HEK293T (cell line): ENCODE measurements at regions not wholly inside any gene's neighbourhood (a gene's known extent, or its start where the extent isn't known, plus 50 kb on each side); places are given as distances from the start of the nearest gene placed in this dataset.
"Not testable (repeated sequence)": the region's sequence is repeated elsewhere in the genome, so short reads cannot be mapped to it uniquely, and the experiment has no call there.

Source experiments
- CTCF ChIA-PET: fragments of 350-600 bp; formaldehyde crosslinking; extraction: SDS; loops from one replicate; lab custom pipeline; 2021; ENCODE audit warnings: antibody characterized with exemption, inconsistent platforms; lab: Yijun Ruan, JAX
- POLR2A ChIA-PET: fragments of 350-600 bp; formaldehyde crosslinking; extraction: SDS; loops from one replicate; lab custom pipeline; 2020; ENCODE audit warnings: antibody characterized with exemption, inconsistent platforms; lab: Yijun Ruan, JAX
- DNase-seq: peaks from one replicate; pipeline ENCODE4 v3.0.0; 2012; ENCODE audit warnings: mixed read lengths; ENCODE audit errors: extremely low spot score
- ARNT ChIP-seq: fragments of 450-650 bp; IDR thresholded peaks from 2 replicates; pipeline ENCODE4 v1.6.1; 2017; ENCODE audit warnings: mild to moderate bottlenecking
- BHLHE40 ChIP-seq: fragments of 450-650 bp; IDR thresholded peaks from 2 replicates; pipeline ENCODE4 v1.6.1; 2016; ENCODE audit warnings: mild to moderate bottlenecking, moderate library complexity, borderline replicate concordance
- CTBP1 ChIP-seq: fragments of 450-650 bp; IDR thresholded peaks from 2 replicates; pipeline ENCODE4 v1.6.1; 2016; ENCODE audit warnings: borderline replicate concordance
- ELF4 ChIP-seq: fragments of 450-650 bp; IDR thresholded peaks from 2 replicates; pipeline ENCODE4 v1.6.1; 2017; ENCODE audit warnings: antibody characterized with exemption
- FOXA1 ChIP-seq: fragments of 450-650 bp; IDR thresholded peaks from 2 replicates; pipeline ENCODE4 v1.6.1; 2016; ENCODE audit warnings: mild to moderate bottlenecking
- FOXK2 ChIP-seq: fragments of 450-650 bp; IDR thresholded peaks from 2 replicates; pipeline ENCODE4 v1.6.1; 2016; ENCODE audit warnings: mild to moderate bottlenecking
- FOXM1 ChIP-seq: fragments of 450-650 bp; IDR thresholded peaks from 2 replicates; pipeline ENCODE4 v1.6.1; 2017; ENCODE audit warnings: mild to moderate bottlenecking, borderline replicate concordance
- HDGF ChIP-seq: fragments of 450-650 bp; IDR thresholded peaks from 2 replicates; pipeline ENCODE4 v1.6.1; 2017; ENCODE audit warnings: antibody characterized with exemption, borderline replicate concordance
- L3MBTL2 ChIP-seq: fragments of 450-650 bp; conservative IDR thresholded peaks from 2 replicates; pipeline ENCODE4 v1.6.1; 2016; ENCODE audit warnings: mild to moderate bottlenecking
- LEF1 ChIP-seq: fragments of 450-650 bp; IDR thresholded peaks from 2 replicates; pipeline ENCODE4 v1.6.1; 2017; ENCODE audit warnings: mild to moderate bottlenecking, borderline replicate concordance
- NFRKB ChIP-seq: fragments of 450-650 bp; IDR thresholded peaks from 2 replicates; pipeline ENCODE4 v1.6.1; 2016; ENCODE audit warnings: mild to moderate bottlenecking, moderate library complexity
- SP1 ChIP-seq: fragments of 450-650 bp; IDR thresholded peaks from 2 replicates; pipeline ENCODE4 v1.6.1; 2017
- SUZ12 ChIP-seq: fragments of 450-650 bp; IDR thresholded peaks from 2 replicates; pipeline ENCODE4 v1.6.1; 2016; ENCODE audit warnings: mild to moderate bottlenecking
- TARDBP ChIP-seq: fragments of 450-650 bp; IDR thresholded peaks from 2 replicates; pipeline ENCODE4 v1.6.1; 2016
- ZNF384 ChIP-seq: fragments of 450-650 bp; IDR thresholded peaks from 2 replicates; pipeline ENCODE4 v1.6.1; 2016
- TF ChIP-seq, protein P1 (sequence below): fragments of 450-650 bp; IDR thresholded peaks from 2 replicates; pipeline ENCODE4 v1.6.1; 2016

DNA sequence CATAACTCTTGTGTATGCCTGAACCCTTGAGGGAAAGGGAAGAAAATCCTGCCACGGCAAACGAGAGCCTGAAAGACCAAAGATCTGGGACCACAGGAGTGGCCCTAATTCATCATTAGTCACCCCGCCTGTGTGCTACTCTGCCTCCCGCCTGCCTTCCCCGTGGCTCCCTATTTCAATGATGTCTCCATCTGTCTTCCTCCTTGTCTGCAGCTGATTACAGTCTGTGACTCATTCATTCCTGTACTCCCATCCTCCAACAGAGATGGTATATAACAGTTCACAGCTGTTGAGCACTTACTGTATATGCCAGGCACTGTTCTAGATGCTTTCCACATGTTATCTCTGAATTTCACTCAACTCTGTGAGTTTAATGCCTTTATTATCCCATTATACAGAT lies 96.6 kb downstream of the SEC16B start:
- CTCF ChIA-PET: no interaction called here
- POLR2A ChIA-PET: no interaction called here
- no peak for DNase-seq
- TF ChIP-seq L3MBTL2 (no peak), CTBP1 (no peak), ARNT (no peak), FOXA1 (no peak), TARDBP (no peak), LEF1 (no peak), SP1 (no peak), FOXM1 (no peak), ZNF384 (no peak), ELF4 (no peak), SUZ12 (no peak), FOXK2 (no peak)
- TF ChIP-seq, protein P1, sequence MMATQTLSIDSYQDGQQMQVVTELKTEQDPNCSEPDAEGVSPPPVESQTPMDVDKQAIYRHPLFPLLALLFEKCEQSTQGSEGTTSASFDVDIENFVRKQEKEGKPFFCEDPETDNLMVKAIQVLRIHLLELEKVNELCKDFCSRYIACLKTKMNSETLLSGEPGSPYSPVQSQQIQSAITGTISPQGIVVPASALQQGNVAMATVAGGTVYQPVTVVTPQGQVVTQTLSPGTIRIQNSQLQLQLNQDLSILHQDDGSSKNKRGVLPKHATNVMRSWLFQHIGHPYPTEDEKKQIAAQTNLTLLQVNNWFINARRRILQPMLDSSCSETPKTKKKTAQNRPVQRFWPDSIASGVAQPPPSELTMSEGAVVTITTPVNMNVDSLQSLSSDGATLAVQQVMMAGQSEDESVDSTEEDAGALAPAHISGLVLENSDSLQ: no peak

DNA sequence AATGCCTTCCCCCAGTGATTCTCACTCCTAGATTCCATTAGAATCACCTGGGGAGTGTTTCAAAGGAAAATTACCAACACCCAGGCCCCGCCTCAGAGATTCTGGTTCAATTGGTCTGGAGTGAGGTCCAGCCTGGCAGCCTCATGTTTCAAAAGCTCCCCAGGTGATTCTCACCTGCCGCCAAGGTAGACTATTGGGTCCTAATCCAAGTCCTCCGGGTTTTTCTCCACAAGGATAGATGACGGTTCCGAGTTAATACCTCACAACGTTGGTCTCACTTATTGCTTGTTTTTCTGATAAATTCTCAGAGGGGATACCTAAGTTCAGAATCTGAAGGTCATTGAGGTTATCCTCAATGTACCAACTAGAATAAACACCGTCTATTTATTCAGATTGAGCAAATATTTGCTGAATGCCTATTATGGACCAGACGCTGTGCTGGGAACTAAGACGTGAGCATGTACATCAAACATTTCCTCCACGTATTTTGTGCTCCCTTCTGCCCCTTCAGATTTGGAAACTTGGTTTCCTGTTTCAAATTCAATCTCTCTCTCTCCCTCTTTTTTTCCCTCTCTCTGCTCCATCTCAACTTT lies 97.5 kb downstream of the SEC16B start:
- no peak for DNase-seq
- TF ChIP-seq FOXM1: no peak
- no peak for TF ChIP-seq NFRKB
- TF ChIP-seq TARDBP: no peak
- TF ChIP-seq ARNT: no peak
- TF ChIP-seq SUZ12: no peak
- no peak for TF ChIP-seq L3MBTL2
- TF ChIP-seq SP1: no peak
- no peak for TF ChIP-seq BHLHE40
- TF ChIP-seq ELF4: no peak
- no peak for TF ChIP-seq FOXK2
- TF ChIP-seq, protein P1: no peak
- no peak for TF ChIP-seq ZNF384
- TF ChIP-seq LEF1: no peak
- no peak for TF ChIP-seq HDGF
- no peak for TF ChIP-seq FOXA1
- no peak for TF ChIP-seq CTBP1
- POLR2A ChIA-PET: no interaction called here
- CTCF ChIA-PET: no interaction called here

DNA sequence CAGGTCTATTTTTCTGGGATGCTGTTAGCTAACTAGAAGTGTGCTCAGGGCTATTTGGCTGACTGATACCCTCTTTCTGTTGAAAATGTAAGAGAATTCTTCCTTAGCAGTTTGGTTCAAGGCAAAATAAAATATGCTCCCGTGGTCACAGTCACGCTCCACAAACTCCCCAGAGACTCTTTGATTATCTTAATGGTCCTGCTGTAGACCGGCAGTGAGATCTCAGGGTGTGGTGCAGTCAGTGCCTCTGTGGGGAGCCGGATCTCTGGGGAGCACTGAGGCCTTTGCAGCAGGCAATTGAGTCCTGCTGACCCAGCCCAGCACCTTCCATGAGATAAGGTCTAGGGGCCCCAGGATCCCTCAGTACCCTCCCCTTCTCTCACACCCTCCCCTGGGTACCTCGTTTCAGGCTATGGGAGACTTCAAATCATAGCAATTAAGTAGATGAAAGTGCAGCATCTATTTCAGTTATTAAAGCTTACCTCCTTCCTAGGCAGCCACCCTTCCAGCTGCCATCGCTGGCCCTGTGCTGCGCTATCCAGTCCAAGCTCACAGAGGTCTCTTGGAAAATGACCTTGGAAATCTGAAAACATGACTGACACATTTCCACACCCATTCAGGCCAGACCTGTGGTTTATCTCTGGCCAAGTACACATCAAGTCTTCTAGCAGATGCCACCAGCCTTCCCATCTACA lies 98.1 kb downstream of the SEC16B start:
- TF ChIP-seq, protein P1: no peak
- no peak for TF ChIP-seq ARNT
- TF ChIP-seq HDGF: no peak
- POLR2A ChIA-PET: no interaction called here
- CTCF ChIA-PET: no interaction called here
- DNase-seq: no peak

DNA sequence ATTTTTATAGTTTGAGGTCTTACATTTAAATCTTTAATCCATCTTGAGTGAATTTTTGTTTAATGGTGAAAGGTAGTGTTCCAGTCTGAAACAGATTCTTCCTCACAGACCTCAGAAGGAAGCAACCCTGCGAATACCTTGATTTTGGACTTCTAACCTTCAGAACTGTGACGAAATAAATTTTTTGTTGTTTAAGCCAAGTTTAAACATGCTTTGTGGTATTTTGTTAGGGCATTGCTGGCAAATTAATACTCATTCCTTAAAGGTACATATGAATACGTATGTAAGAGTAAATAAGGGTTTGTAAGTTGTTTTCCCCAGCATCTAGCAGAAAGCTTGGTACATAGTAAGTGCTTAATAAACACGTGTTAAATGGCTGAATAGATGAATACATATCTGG lies 100.3 kb downstream of the SEC16B start:
- TF ChIP-seq NFRKB (no peak), HDGF (no peak), FOXM1 (no peak), SUZ12 (no peak), ARNT (no peak), ZNF384 (no peak), L3MBTL2 (no peak), BHLHE40 (no peak), ELF4 (no peak), FOXA1 (no peak), CTBP1 (no peak), TARDBP (no peak), FOXK2 (no peak), LEF1 (no peak), SP1 (no peak)
- TF ChIP-seq, protein P1: no peak
- no peak for DNase-seq
- POLR2A ChIA-PET: no interaction called here
- CTCF ChIA-PET: no interaction called here

DNA sequence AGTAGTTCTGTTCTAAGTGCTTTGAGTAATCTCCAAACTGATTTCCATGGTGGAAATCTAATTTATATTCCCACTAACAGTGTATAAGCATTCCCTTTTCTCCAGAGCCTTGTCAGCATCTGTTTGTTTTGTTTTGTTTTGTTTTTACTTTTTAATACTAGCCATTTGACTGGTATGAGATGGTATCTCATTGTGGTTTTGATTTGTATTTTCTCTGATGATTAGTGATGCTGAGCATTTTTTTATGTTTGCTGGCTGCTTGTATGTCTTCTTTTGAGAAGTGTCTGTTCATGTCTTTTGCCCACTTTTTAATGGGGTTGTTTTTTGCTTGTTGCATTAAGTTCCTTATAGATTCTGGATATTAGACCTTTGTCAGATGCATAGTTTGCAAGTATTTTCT lies 100.8 kb downstream of the SEC16B start:
- POLR2A ChIA-PET, CTCF ChIA-PET, DNase-seq: not testable (repeated sequence)

DNA sequence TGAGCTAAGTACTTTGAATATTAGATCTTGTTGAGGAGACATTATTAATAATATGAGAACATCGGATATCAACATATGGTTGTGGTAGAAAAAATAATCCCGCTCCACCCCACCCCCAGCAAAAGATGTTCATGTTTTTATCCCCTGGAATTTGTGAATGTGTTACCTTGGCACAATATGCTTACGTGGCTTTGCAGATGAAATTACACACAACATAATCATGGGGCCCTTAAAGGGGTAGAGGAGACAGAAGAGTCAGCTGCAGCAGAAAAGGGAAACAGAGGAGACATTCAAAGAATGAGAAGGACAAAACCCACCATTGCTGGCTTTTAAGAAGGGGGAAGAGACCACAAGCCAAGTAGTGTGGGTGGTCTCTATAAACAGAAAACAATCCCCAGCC lies 104.1 kb downstream of the SEC16B start:
- no peak for DNase-seq
- CTCF ChIA-PET: no interaction called here
- POLR2A ChIA-PET: no interaction called here
- TF ChIP-seq TARDBP: no peak
- no peak for TF ChIP-seq BHLHE40
- TF ChIP-seq HDGF: no peak
- TF ChIP-seq FOXM1: no peak
- no peak for TF ChIP-seq ZNF384
- TF ChIP-seq CTBP1: no peak
- TF ChIP-seq ELF4: no peak
- no peak for TF ChIP-seq FOXA1
- TF ChIP-seq LEF1: no peak
- TF ChIP-seq, protein P1: no peak
- no peak for TF ChIP-seq SUZ12
- TF ChIP-seq SP1: no peak
- no peak for TF ChIP-seq FOXK2
- TF ChIP-seq NFRKB: no peak
- TF ChIP-seq ARNT: no peak
- no peak for TF ChIP-seq L3MBTL2
